ENCODE measurements at regions not wholly inside any gene's neighbourhood (a gene's known extent, or its start where the extent isn't known, plus 50 kb on each side); places are given as distances from the start of the nearest gene placed in this dataset.

GRCh38 chr9:109830545-109830944 lies 50.5 kb downstream of the PALM2AKAP2 start:
- Mint-ChIP-seq H3K9me3 (peaks cover 14% of the 10 kb centered on the region), H3K4me1 (no peaks in the 10 kb centered on the region), H3K36me3 (peaks cover 6% of the 10 kb centered on the region), H3K4me3 (no peak overlapping the region), H3K27ac (no peak overlapping the region), H3K27me3 (ENCODE audit: low read depth) (no peaks in the 10 kb centered on the region)
- ChIA-PET POLR2A (interaction anchor here (0.6 kb wide), 1 partner anchor 312 kb away, joined by 3 read pairs; no protein-coding TSS in a partner anchor), CTCF (interaction anchor here (0.6 kb wide), 2 partner anchors 12 to 253 kb away, joined by 4 read pairs; no protein-coding TSS in a partner anchor)
- no peak for ATAC-seq
- TF ChIP-seq JAZF1 (CRISPR knock-in tag; IDR thresholded peaks at IDR 0.05) (no peak), GABPB1 (CRISPR knock-in tag; IDR thresholded peaks at IDR 0.05) (no peak), TEAD1 (CRISPR knock-in tag; IDR thresholded peaks at IDR 0.05) (no peak), SOX15 (CRISPR knock-in tag; IDR thresholded peaks at IDR 0.05) (no peak), IRF1 (CRISPR knock-in tag; IDR thresholded peaks at IDR 0.05) (no peak), ELF4 (CRISPR knock-in tag; IDR thresholded peaks at IDR 0.05; ENCODE audit: low read depth) (no peak), SMAD4 (CRISPR knock-in tag; IDR thresholded peaks at IDR 0.05) (no peak), ZNF425 (CRISPR knock-in tag; conservative IDR thresholded peaks at IDR 0.05) (no peak), STAT6 (CRISPR knock-in tag; conservative IDR thresholded peaks at IDR 0.05; ENCODE audit: low read depth) (no peak), EMX1 (CRISPR knock-in tag; IDR thresholded peaks at IDR 0.05) (no peak), TP53 (CRISPR knock-in tag; IDR thresholded peaks at IDR 0.05) (no peak), NFE2L1 (CRISPR knock-in tag; IDR thresholded peaks at IDR 0.05) (no peak)
- no peak for DNase-seq (ENCODE audit: low spot score)

GRCh38 chr9:109831998-109832658 lies 52.1 kb downstream of the PALM2AKAP2 start:
- CTCF ChIA-PET = no interaction called here
- peaks cover 12% of the 10 kb centered on the region for H3K36me3 Mint-ChIP-seq
- H3K27ac Mint-ChIP-seq = no peak overlapping the region
- ATAC-seq (no peak), DNase-seq (ENCODE audit: low spot score) (no peak)
- no peak overlapping the region for H3K4me3 Mint-ChIP-seq
- TF ChIP-seq FOXK1 (CRISPR knock-in tag; IDR thresholded peaks at IDR 0.05) (no peak), MXD4 (CRISPR knock-in tag; IDR thresholded peaks at IDR 0.05; ENCODE audit: borderline replicate concordance) (no peak), SP1 (CRISPR knock-in tag; conservative IDR thresholded peaks at IDR 0.05) (no peak), ATF6 (CRISPR knock-in tag; IDR thresholded peaks at IDR 0.05) (no peak), ERG (CRISPR knock-in tag; IDR thresholded peaks at IDR 0.05) (no peak), ETV6 (CRISPR knock-in tag; IDR thresholded peaks at IDR 0.05) (no peak), NFYB (CRISPR knock-in tag; conservative IDR thresholded peaks at IDR 0.05; ENCODE audit: low read depth) (no peak), USF2 (CRISPR knock-in tag; IDR thresholded peaks at IDR 0.05) (no peak), ZNF219 (CRISPR knock-in tag; IDR thresholded peaks at IDR 0.05; ENCODE audit: borderline replicate concordance) (no peak), NR2C2 (CRISPR knock-in tag; IDR thresholded peaks at IDR 0.05) (no peak), GTF2I (CRISPR knock-in tag; conservative IDR thresholded peaks at IDR 0.05) (no peak), E2F5 (CRISPR knock-in tag; IDR thresholded peaks at IDR 0.05) (no peak)
- POLR2A ChIA-PET = no interaction called here
- no peaks in the 10 kb centered on the region for H3K4me1 Mint-ChIP-seq
- H3K27me3 Mint-ChIP-seq (ENCODE audit: low read depth) = no peaks in the 10 kb centered on the region
- H3K9me3 Mint-ChIP-seq = peaks cover 24% of the 10 kb centered on the region

Data from WTC11 (cell line).